ENCODE measurements at regions not wholly inside any gene's neighbourhood (a gene's known extent, or its start where the extent isn't known, plus 50 kb on each side); places are given as distances from the start of the nearest gene placed in this dataset.

GRCh38 chr11:98967005-98967404 lies 53.7 kb upstream of the CNTN5 start:
- TF ChIP-seq EZH2 (IDR thresholded peaks at IDR 0.05; ENCODE audit: borderline replicate concordance, low read depth, low read length, severe bottlenecking), result no peak
- TF ChIP-seq CTCF (IDR thresholded peaks at IDR 0.05; ENCODE audit: extremely low read depth in 1 of 2, insufficient read depth in 1 of 2, low read depth in 1 of 2, low read length in 2 of 2), result no peak
- no peak for TF ChIP-seq POLR2A (IDR thresholded peaks at IDR 0.05; ENCODE audit: low read depth, low read length)
- TF ChIP-seq MAX (IDR thresholded peaks at IDR 0.05; ENCODE audit: insufficient read depth, insufficient read length), result no peak
- TF ChIP-seq FOS (IDR thresholded peaks at IDR 0.05; ENCODE audit: borderline replicate concordance, insufficient read depth, low read length), result no peak
- no peak for TF ChIP-seq POLR2AphosphoS5 (IDR thresholded peaks at IDR 0.05; ENCODE audit: insufficient read depth, low read depth, low read length)
- no peak for TF ChIP-seq MYC (IDR thresholded peaks at IDR 0.05; ENCODE audit: low read depth, low read length)
- no peak for TF ChIP-seq GATA2 (IDR thresholded peaks at IDR 0.05; ENCODE audit: insufficient read depth, insufficient read length, low read depth, low read length)
- no peak for TF ChIP-seq JUN (IDR thresholded peaks at IDR 0.05; ENCODE audit: borderline replicate concordance, insufficient read depth, insufficient read length, low read depth)

Measured in endothelial cell of umbilical vein (primary cell).